ENCODE measurements at regions not wholly inside any gene's neighbourhood (a gene's known extent, or its start where the extent isn't known, plus 50 kb on each side); places are given as distances from the start of the nearest gene placed in this dataset.
A peak's percentile ranks its signal among the peaks of the same experiment; 100 is the strongest.

- intact Hi-C loops (cut with micrococcal nuclease), result no loop called here
- H3K36me3 ChIP-seq (replicated peaks in 1 of 2; ENCODE audit: control insufficient read depth in 1 of 2, insufficient read depth in 2 of 2, low read length in 2 of 2), result no peaks in the 10 kb centered on the region
- no peak overlapping the region for H3K4me2 ChIP-seq (replicated peaks; ENCODE audit: extremely low read depth, low read length, poor library complexity, severe bottlenecking)
- H3K9ac ChIP-seq (ENCODE audit: insufficient read depth, low read length, poor library complexity, severe bottlenecking), result no peak overlapping the region
- H3K4me3 ChIP-seq (replicated peaks in 1 of 3; ENCODE audit: low read depth in 2 of 3, low read length in 3 of 3), result no peak overlapping the region
- no peaks in the 10 kb centered on the region for H4K20me1 ChIP-seq (ENCODE audit: insufficient read depth, low read length)
- peaks cover 31 to 34% of the 10 kb centered on the region in 2 donors for H3K27me3 ChIP-seq (ENCODE audit: control insufficient read depth in 2 of 2, insufficient read depth in 2 of 2, low read length in 2 of 2)
- DNase-seq, result no peak
- no peak overlapping the region for H2AFZ ChIP-seq (ENCODE audit: insufficient read depth, low read depth, low read length, poor library complexity, severe bottlenecking)
- H3K27ac ChIP-seq (ENCODE audit: low read depth in 1 of 2, low read length in 2 of 2), result no peak overlapping the region
- TF ChIP-seq CTCF (IDR thresholded peaks at IDR 0.05), result no peak
- no peaks in the 10 kb centered on the region for H3K79me2 ChIP-seq (ENCODE audit: insufficient read depth, low read length)
- no peaks in the 10 kb centered on the region for H3K4me1 ChIP-seq (ENCODE audit: control insufficient read depth in 1 of 2, insufficient read depth in 2 of 2, low read length in 2 of 2)
- H3K4me3 Mint-ChIP-seq, result peak overlapping the region in 1 of 2 donors; percentile 41
- peaks cover 6 to 8% of the 10 kb centered on the region in 2 donors for H3K9me3 ChIP-seq (replicated peaks in 1 of 2; ENCODE audit: control insufficient read depth in 1 of 2, insufficient read depth in 1 of 2, low read length in 2 of 2)
- H3K9me3 Mint-ChIP-seq, result peaks cover 7 to 18% (median 13%) of the 10 kb centered on the region in 7 donors
- H3K4me1 Mint-ChIP-seq, result peaks cover 3% of the 10 kb centered on the region
- peaks cover 0 to 2% of the 10 kb centered on the region in 2 donors for H3K36me3 Mint-ChIP-seq
- peaks cover 29 to 36% (median 35%) of the 10 kb centered on the region in 3 donors for H3K27me3 Mint-ChIP-seq (ENCODE audit: low read depth in 3 of 3)
- H3K27ac Mint-ChIP-seq, result no peak overlapping the region
Measured at GRCh38 chr20:24211972-24212371, 223.4 kb upstream of the GGTLC1 start.

GRCh38 chr20:24210356-24210755, 221.8 kb upstream of the GGTLC1 start:
- no peaks in the 10 kb centered on the region for H3K79me2 ChIP-seq (ENCODE audit: insufficient read depth, low read length)
- DNase-seq, result no peak
- peaks cover 6 to 8% of the 10 kb centered on the region in 2 donors for H3K9me3 ChIP-seq (replicated peaks in 1 of 2; ENCODE audit: control insufficient read depth in 1 of 2, insufficient read depth in 1 of 2, low read length in 2 of 2)
- Mint-ChIP-seq H3K9me3 (peaks cover 5 to 15% (median 9%) of the 10 kb centered on the region in 7 donors), H3K4me3 (no peak overlapping the region), H3K36me3 (peaks cover 0 to 2% of the 10 kb centered on the region in 2 donors), H3K27me3 (ENCODE audit: low read depth in 3 of 3) (peaks cover 27 to 36% (median 31%) of the 10 kb centered on the region in 3 donors), H3K27ac (no peak overlapping the region), H3K4me1 (peaks cover 3% of the 10 kb centered on the region)
- WGBS (ENCODE audit: insufficient coverage), result 100% methylated on average over 2 of the region's 2 CpGs
- H3K36me3 ChIP-seq (replicated peaks in 1 of 2; ENCODE audit: control insufficient read depth in 1 of 2, insufficient read depth in 2 of 2, low read length in 2 of 2), result no peaks in the 10 kb centered on the region
- no peak overlapping the region for H3K27ac ChIP-seq (ENCODE audit: low read depth in 1 of 2, low read length in 2 of 2)
- no peaks in the 10 kb centered on the region for H3K4me1 ChIP-seq (ENCODE audit: control insufficient read depth in 1 of 2, insufficient read depth in 2 of 2, low read length in 2 of 2)
- no peak overlapping the region for H2AFZ ChIP-seq (ENCODE audit: insufficient read depth, low read depth, low read length, poor library complexity, severe bottlenecking)
- H3K4me3 ChIP-seq (replicated peaks in 1 of 3; ENCODE audit: low read depth in 2 of 3, low read length in 3 of 3), result no peak overlapping the region
- no peaks in the 10 kb centered on the region for H4K20me1 ChIP-seq (ENCODE audit: insufficient read depth, low read length)
- TF ChIP-seq CTCF (IDR thresholded peaks at IDR 0.05), result no peak
- H3K27me3 ChIP-seq (ENCODE audit: control insufficient read depth in 2 of 2, insufficient read depth in 2 of 2, low read length in 2 of 2), result peaks cover 31 to 34% of the 10 kb centered on the region in 2 donors
- no peak overlapping the region for H3K9ac ChIP-seq (ENCODE audit: insufficient read depth, low read length, poor library complexity, severe bottlenecking)
- intact Hi-C loops (cut with micrococcal nuclease), result no loop called here
- no peak overlapping the region for H3K4me2 ChIP-seq (replicated peaks; ENCODE audit: extremely low read depth, low read length, poor library complexity, severe bottlenecking)

All from CD14-positive monocyte (primary cell).